ENCODE measurements at regions not wholly inside any gene's neighbourhood (a gene's known extent, or its start where the extent isn't known, plus 50 kb on each side); places are given as distances from the start of the nearest gene placed in this dataset.

GRCh38 chr3:16821053-16821452 lies 63.7 kb upstream of the PLCL2 start:
- intact Hi-C loops (cut with DNase I, micrococcal nuclease), result loop anchor here in 1 of 2 experiments (10.0 kb wide), 2 partner anchors 214 to 216 kb away; partner anchors contain the start of gene DAZL
- TF ChIP-seq, protein P1, sequence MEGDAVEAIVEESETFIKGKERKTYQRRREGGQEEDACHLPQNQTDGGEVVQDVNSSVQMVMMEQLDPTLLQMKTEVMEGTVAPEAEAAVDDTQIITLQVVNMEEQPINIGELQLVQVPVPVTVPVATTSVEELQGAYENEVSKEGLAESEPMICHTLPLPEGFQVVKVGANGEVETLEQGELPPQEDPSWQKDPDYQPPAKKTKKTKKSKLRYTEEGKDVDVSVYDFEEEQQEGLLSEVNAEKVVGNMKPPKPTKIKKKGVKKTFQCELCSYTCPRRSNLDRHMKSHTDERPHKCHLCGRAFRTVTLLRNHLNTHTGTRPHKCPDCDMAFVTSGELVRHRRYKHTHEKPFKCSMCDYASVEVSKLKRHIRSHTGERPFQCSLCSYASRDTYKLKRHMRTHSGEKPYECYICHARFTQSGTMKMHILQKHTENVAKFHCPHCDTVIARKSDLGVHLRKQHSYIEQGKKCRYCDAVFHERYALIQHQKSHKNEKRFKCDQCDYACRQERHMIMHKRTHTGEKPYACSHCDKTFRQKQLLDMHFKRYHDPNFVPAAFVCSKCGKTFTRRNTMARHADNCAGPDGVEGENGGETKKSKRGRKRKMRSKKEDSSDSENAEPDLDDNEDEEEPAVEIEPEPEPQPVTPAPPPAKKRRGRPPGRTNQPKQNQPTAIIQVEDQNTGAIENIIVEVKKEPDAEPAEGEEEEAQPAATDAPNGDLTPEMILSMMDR (IDR thresholded peaks at IDR 0.05), result no peak
- H3K4me3 Mint-ChIP-seq, result no peak overlapping the region
- Histone ChIP-seq H3K27ac (ENCODE audit: low read depth in 1 of 2, low read length in 2 of 2) (no peak overlapping the region), H3K4me1 (ENCODE audit: insufficient read depth, low read length) (peaks cover 14% of the 10 kb centered on the region), H3K36me3 (ENCODE audit: insufficient read depth, low read length) (no peaks in the 10 kb centered on the region), H3K4me3 (ENCODE audit: low read length) (no peak overlapping the region), H3K9me3 (ENCODE audit: control insufficient read depth in 1 of 2, insufficient read depth in 1 of 2, low read length in 2 of 2) (no peaks in the 10 kb centered on the region), H3K27me3 (ENCODE audit: control insufficient read depth in 1 of 2, insufficient read depth in 2 of 2, low read length in 2 of 2) (no peaks in the 10 kb centered on the region)
- ChIA-PET POLR2A (interaction anchor here (1.2 kb wide), 1 partner anchor 21 kb away, joined by 3 read pairs; no protein-coding TSS in a partner anchor), CTCF (no interaction called here)
- DNase-seq, result no peak
- no peaks in the 10 kb centered on the region for H3K36me3 Mint-ChIP-seq (ENCODE audit: low read depth)
- H3K27ac Mint-ChIP-seq, result no peak overlapping the region
- H3K27me3 Mint-ChIP-seq, result no peaks in the 10 kb centered on the region
- no peak for ATAC-seq (ENCODE audit: poor library complexity)
- H3K9me3 Mint-ChIP-seq, result no peaks in the 10 kb centered on the region
- H3K4me1 Mint-ChIP-seq (ENCODE audit: low read depth), result peaks cover 41% of the 10 kb centered on the region

DNA sequence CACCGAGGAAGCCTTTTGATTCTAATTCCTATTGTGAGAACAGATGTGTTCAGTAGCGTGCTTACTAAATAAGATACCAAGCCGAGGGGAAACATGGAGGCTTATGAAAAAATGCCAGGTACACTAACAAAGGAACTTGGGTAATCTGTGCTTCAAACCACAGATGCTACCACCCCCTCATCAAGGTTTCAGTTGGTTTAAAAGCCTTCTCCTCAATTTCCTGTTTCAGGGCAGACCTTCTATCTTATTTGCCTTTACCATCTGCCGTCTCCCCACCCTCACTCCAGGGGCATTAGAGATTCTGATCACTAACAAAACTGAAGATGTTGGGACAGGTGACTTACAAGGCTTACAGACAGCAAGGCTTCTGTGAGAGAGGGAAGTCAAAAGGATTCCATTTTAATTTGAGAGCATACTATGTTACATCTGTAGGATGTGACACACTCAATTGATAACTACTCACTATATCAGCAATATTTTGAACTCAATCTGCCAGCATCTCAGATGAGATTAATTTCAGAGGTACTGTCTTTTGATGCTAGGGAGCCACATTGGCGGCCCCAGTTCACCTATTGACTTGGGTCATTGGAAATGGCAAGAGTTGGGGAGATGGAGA lies 60.6 kb upstream of the PLCL2 start:
- H3K4me3 Mint-ChIP-seq, result peak overlapping the region; percentile 12
- no peaks in the 10 kb centered on the region for H3K9me3 ChIP-seq (ENCODE audit: control insufficient read depth in 1 of 2, insufficient read depth in 1 of 2, low read length in 2 of 2)
- H3K27me3 ChIP-seq (ENCODE audit: control insufficient read depth in 1 of 2, insufficient read depth in 2 of 2, low read length in 2 of 2), result no peaks in the 10 kb centered on the region
- intact Hi-C loops (cut with DNase I, micrococcal nuclease), result loop anchor here in 1 of 2 experiments (10.0 kb wide), 2 partner anchors 211 to 219 kb away; partner anchors contain the start of gene DAZL
- no peaks in the 10 kb centered on the region for H3K27me3 Mint-ChIP-seq
- ChIA-PET CTCF (no interaction called here), POLR2A (interaction anchor here (0.9 to 2.6 kb wide), 2 partner anchors 9 to 17 kb away, joined by 3 to 22 read pairs; no protein-coding TSS in a partner anchor)
- no peaks in the 10 kb centered on the region for H3K36me3 Mint-ChIP-seq (ENCODE audit: low read depth)
- no peak overlapping the region for H3K4me3 ChIP-seq (ENCODE audit: low read length)
- H3K4me1 ChIP-seq (ENCODE audit: insufficient read depth, low read length), result peaks cover 16% of the 10 kb centered on the region
- H3K9me3 Mint-ChIP-seq, result no peaks in the 10 kb centered on the region
- peak; percentile 68 for ATAC-seq (ENCODE audit: poor library complexity)
- H3K27ac Mint-ChIP-seq, result peak overlapping the region; percentile 65
- no peaks in the 10 kb centered on the region for H3K36me3 ChIP-seq (ENCODE audit: insufficient read depth, low read length)
- TF ChIP-seq, protein P1 (IDR thresholded peaks at IDR 0.05), result no peak
- DNase-seq, result peak in 4 of 14 experiments; percentile 43 to 75 (median 56)
- peaks cover 52% of the 10 kb centered on the region for H3K4me1 Mint-ChIP-seq (ENCODE audit: low read depth)
- peak overlapping the region; percentile 0 to 6 for H3K27ac ChIP-seq (ENCODE audit: low read depth in 1 of 2, low read length in 2 of 2)

DNA sequence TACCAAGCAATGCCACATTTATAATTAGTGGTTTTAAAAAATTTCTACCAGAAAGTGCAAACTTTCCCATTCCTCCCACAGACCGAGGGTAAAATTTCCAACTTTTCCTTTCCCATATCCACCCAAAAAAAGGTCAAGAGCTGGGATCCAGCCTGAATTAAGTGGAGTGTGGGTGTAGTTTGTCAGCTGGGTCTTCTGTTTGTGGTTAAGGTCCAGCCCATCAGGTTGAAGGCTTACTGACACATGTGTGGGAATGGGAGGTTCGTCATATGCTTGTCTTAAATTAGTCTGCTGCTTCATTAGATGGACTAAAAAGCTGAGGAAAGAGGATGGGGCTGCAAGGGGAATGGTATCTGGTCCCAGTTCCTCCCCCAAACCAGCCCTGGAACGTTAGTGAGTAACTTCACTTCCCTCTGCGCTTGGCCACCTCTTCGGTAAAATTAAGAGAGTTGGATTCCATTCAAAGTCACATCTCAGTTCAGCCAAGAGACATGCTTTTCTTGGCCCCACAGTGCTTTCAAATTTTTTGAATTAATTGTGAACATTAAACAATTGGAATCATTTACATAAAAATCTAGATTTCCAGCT lies 59.0 kb upstream of the PLCL2 start:
- Histone ChIP-seq H3K27me3 (ENCODE audit: control insufficient read depth in 1 of 2, insufficient read depth in 2 of 2, low read length in 2 of 2) (no peaks in the 10 kb centered on the region), H3K4me3 (ENCODE audit: low read length) (no peak overlapping the region), H3K36me3 (ENCODE audit: insufficient read depth, low read length) (no peaks in the 10 kb centered on the region), H3K27ac (ENCODE audit: low read depth in 1 of 2, low read length in 2 of 2) (no peak overlapping the region), H3K9me3 (ENCODE audit: control insufficient read depth in 1 of 2, insufficient read depth in 1 of 2, low read length in 2 of 2) (no peaks in the 10 kb centered on the region), H3K4me1 (ENCODE audit: insufficient read depth, low read length) (peaks cover 16% of the 10 kb centered on the region)
- no peaks in the 10 kb centered on the region for H3K27me3 Mint-ChIP-seq
- no peak overlapping the region for H3K4me3 Mint-ChIP-seq
- peaks cover 52% of the 10 kb centered on the region for H3K4me1 Mint-ChIP-seq (ENCODE audit: low read depth)
- intact Hi-C loops (cut with DNase I, micrococcal nuclease), result loop anchor here (5.0 to 10.0 kb wide), 3 partner anchors 209 to 407 kb away; partner anchors contain the start of gene DAZL (in 1 of the 2)
- H3K36me3 Mint-ChIP-seq (ENCODE audit: low read depth), result no peaks in the 10 kb centered on the region
- H3K27ac Mint-ChIP-seq, result no peak overlapping the region
- no peaks in the 10 kb centered on the region for H3K9me3 Mint-ChIP-seq
- POLR2A ChIA-PET, result interaction anchor here (4.2 kb wide), 1 partner anchor 17 kb away, joined by 30 read pairs; no protein-coding TSS in a partner anchor
- DNase-seq (no peak), ATAC-seq (ENCODE audit: poor library complexity) (no peak)
- TF ChIP-seq, protein P1 (IDR thresholded peaks at IDR 0.05), result no peak
- CTCF ChIA-PET, result no interaction called here
